Anterior cingulate cortex (tissue), 58 donors: ENCODE measurements at regions not wholly inside any gene's neighbourhood (a gene's known extent, or its start where the extent isn't known, plus 50 kb on each side); places are given as distances from the start of the nearest gene placed in this dataset.
"Not testable (repeated sequence)": the region's sequence is repeated elsewhere in the genome, so short reads cannot be mapped to it uniquely, and the experiment has no call there.

ENCODE experiments used
- DNase-seq, 58 donors: peaks; one replicate each; lab custom pipeline; 2025; lab: John Stamatoyannopoulos, UW

DNA sequence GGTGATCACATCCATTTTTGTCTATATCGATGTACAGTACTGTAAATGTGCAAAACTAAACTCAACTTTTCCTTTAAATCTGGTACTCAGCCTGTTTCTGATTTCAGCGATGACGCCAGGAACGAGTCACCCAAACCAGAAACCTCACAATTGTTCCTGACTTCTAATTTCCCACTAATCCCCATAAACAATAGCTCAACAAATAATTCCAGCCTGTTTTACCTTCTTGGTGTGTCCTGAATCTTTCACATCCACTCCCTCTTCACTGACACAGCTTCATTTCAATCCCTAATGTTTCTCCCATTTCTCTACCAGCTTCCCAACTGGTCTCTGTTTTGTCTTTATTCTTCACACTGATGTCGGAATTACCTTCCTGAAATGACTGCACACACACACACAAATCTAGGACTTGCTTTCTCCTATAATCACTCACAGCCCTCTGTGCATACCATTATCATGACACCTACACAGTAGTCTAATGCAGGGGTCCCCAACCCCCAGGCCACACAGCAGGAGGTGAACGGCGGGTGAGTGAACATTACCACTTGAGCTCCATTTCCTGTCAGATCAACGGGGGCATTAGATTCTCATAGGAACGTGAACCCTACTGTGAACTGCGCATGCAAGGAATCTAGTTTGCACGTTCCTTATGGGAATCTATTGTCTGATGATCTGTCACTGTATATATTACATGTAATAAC is 97.8 kb upstream of the SLC30A5 start:
- no peak for DNase-seq

DNA sequence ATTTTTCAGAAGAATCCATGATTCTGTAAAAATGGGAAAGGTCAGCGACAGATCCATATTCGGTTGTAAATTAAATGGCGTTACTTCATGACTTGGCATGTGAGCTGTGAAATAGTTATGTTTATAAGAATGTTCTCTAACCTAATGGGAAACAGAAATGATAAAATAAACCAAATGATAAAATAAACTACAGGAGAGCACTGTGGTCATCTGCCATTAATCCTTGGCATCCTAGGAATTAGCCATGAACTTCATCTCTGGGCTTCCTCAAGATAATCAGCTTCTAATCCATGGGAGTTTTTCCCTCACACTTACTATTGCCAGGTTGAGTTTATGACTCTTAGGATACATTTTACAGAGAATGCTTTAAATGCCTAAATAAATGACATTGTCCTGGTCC is 94.6 kb upstream of the SLC30A5 start:
- no peak for DNase-seq

DNA sequence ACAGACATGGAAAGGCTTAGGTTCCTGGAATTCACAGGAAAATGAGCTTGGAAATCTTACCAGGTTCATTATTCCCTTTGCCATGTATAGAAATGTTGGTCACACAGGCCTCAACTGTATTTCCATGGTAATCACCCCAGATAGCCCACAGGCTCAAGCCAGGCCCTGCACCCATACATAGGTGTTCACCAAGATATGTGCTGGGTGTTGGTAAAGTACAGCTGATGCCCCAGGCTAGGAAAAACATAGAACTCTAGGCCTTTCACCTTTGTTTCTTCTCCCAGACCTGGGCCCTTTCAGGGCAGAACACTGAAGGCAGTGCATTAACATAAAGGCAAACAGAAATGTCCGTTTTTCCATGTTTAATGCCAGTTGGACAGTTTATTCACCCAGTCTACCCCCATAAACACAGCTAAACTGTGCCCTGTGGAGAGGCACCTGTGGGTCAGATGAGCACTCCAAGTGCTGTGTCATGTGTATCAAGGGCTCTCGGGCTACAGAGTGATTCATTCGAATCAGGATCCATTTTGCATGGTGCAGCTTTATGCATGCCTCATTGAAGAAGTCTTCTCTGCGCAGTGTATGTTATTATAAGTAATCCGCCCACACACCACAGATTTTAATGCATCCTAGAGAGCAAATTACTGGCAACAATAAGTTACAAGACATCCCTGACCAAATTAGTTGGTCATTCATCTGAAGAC is 93.4 kb upstream of the SLC30A5 start:
- DNase-seq = no peak

DNA sequence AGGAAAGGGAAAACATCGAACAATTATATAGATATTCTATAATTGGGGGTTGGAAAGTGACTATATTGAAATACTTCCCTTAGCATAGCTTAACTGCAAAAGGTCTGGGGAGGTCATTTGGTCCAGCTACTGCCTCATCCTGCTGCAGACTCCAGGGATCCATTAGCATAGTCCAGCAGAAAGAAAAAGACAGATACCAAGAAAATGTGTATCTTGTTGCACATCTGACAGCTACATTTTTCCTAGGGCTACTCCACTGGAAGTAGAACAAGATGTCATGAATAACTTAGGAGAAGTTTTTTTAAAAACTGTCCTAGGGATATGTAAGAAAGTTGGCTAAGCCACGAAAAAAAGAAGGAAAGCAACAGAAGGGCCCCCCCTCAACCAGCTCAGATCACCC is 92.9 kb upstream of the SLC30A5 start:
- no peak for DNase-seq

DNA sequence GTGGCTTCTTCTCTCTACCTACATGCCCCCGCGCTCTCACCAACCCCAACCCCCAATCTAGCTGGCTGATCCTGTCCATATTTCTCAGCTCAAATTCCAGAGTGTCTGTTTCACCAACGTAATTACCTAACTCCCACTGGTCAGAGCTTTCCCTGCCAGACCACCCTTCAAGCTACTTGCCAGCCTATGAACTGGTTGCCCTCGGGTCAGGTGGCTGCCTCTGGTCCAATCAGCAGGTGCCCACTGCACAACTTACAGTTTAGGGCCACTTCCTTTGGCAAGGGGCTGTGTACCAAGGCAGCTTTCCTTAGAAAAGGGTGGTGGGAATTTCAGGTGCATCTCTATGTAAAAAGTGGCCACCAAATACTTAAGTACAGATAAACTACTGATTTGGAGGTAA is 92.2 kb upstream of the SLC30A5 start:
- no peak for DNase-seq

DNA sequence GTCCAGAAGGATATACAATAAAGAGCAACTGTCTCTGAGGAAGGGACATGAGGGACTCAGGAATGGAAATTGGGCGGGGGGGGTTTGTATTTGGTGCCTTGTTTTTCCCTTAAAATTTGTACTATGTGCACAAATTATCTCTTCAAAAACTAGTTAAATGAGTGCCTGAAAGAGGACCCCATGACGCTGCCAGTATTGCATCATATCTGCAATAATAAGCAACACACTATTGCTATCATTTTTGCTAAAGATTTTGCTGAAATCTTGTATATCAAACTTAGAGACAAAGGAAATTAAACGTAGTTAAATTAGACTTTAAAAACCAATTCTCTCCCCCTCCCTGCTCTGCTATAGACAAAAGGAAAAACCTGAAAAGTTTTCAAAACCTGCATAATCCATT is 89.7 kb upstream of the SLC30A5 start:
- DNase-seq = no peak

DNA sequence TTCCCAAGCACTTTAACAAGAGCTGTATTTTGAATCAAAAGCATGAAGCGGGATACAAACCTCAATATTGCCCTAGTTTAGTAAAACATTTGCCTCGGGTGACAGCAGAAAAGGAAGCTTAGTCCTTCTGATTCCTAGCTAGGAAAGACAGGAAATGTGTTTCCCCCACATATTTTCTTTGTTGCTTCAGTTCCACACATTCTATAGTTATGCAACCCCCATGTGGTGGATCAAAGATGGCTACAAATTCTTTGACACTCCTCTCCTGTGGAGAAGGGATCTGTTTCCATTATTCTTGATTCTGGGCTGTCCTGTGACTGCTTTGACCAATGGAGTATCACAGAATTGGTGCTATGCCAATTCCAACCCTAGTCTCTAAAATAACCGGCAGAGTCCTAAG is 89.1 kb upstream of the SLC30A5 start:
- no peak for DNase-seq

DNA sequence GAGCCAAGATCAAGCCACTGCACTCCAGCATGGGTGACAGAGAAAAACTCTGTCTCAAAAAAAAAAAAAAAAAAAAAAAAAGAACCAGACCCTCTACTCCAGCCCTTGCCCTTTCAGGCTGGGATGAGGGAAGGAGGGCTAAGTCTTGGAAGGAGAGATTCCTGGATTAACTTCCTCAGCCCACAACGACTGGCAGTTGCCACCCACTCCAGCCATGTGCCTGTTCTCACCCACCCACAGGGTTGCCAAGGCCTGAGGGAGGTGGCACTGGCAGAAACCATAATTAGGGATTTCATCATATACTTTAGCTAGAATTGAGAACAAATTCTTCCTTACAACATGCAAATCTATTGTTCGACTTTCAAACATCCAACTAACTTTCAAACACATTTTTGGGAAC is 87.8 kb upstream of the SLC30A5 start:
- peak in 35 of 58 donors; percentile 3 to 85 (median 27) for DNase-seq

DNA sequence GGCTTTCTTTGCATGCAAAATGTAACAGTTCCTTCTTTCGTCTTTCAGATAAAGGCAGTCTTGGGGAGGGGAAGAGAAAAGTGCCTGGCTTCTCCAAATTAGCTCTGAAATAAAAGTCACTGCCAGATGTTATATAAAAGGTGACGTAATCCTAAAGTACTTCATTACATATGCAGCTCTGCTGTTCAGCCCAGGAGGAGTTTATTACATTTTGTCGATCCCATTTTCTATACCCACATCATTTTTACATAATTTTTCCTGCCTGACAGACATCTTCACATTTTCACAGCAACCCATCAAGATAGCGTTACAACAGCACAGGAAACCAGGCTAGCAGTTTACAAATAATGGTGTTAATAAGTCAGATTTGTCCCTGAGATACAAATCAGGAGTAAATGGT is 86.7 kb upstream of the SLC30A5 start:
- DNase-seq = peak in 3 of 58 donors; percentile 31 to 53 (median 34)

DNA sequence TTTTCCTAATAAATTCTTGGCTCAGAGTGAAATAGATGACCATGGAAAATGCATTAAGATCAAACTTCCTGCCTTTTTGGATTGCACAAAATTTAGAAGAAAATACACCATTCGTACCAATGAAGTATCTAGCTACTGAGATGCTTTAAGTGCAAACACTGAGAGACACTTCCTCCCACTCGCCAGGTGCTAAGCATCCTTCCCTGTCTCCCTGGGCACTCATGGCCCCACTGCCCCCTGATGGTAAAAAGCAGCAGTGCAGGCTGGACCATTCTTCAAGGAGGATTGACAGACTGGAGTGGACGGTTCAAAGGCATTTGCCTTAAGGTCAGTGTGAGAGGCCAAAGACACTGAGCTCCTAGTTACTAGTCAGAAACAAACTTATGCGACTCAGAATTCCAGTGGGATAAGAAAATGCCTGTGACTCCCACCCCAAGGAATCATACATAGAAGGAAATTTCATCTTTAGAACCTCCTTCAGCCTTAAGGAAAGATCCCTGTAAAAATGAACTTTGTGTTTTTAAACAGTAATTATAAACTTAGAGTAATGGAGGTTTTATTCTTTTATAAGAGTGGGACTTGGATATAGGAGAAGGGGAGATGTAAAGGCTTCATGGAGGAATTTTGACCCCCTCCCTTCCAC is 86.0 kb upstream of the SLC30A5 start:
- peak in 54 of 58 donors; percentile 4 to 85 (median 44) for DNase-seq

DNA sequence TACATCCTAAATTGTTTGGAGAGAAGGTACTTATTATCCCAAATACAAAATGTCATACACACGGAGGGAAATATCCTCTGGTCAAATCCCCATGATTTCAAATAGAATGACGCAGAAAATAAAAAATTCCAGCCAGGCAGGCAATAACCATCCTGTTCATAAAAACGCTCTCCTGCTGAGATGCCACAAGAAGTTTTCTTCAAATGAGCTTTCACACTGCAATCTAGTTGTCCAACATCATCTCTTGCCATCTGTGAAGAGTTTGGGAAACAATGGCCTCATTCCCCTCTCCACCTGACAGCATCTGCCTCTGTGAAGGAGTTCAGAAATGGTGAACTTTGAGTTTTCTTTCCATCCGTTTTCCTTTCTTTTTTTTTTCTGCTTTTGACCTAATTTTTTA is 83.3 kb upstream of the SLC30A5 start:
- no peak for DNase-seq

DNA sequence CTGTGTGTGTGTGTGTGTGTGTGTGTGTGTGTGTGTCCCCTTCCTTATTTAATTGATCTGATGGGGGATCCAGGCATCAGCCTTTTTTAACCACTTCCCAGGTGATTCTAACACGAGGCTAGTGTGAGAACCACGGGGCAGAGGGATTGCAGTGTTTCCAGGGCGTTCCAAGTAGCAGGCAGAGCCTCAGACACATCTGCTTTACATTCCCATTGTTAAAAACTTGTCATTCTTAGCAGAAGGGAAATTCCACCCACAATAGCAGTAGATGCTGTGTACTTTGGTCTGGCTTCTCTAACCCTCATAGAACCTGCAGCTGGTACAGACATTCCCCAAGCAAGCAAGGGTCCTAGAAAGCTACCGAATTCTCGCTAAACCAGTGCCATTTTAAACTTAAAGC is 81.9 kb upstream of the SLC30A5 start:
- DNase-seq = no peak

DNA sequence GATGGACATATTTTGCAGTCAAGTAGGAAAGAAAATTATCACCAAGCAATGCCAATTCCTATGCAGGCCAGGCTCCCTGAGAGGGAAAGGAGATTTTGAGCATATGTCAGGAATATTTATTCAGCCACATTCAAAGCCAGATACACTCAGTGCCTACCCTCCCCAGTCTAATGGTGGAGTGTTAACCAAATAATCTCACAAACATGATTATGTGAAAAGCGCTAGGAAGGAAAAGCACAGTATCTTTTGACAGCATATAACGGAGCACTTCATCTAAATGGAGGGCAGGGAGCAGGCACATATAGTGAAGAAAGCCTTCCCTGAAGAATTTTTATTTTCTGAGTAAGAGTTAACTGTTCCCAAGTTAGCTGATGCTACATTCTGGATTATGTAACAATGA is 80.3 kb upstream of the SLC30A5 start:
- no peak for DNase-seq

DNA sequence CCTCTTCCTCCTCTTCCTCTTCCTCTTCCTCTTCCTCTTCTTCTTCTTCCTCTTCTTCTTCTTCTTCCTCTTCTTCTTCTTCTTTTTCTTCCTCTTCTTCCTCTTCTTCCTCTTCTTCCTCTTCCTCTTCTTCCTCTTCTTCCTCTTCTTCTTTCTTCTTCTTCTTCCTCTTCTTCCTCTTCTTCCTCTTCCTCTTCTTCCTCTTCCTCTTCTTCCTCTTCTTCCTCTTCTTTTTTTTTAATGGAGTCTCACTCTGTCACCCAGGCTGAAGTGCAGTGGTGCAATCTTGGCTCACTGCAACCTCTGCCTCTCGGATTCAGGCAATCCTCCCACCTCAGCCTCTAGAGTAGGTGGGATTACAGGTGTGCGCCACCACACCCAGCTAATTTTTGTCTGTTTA is 79.8 kb upstream of the SLC30A5 start:
- not testable (repeated sequence) for DNase-seq

DNA sequence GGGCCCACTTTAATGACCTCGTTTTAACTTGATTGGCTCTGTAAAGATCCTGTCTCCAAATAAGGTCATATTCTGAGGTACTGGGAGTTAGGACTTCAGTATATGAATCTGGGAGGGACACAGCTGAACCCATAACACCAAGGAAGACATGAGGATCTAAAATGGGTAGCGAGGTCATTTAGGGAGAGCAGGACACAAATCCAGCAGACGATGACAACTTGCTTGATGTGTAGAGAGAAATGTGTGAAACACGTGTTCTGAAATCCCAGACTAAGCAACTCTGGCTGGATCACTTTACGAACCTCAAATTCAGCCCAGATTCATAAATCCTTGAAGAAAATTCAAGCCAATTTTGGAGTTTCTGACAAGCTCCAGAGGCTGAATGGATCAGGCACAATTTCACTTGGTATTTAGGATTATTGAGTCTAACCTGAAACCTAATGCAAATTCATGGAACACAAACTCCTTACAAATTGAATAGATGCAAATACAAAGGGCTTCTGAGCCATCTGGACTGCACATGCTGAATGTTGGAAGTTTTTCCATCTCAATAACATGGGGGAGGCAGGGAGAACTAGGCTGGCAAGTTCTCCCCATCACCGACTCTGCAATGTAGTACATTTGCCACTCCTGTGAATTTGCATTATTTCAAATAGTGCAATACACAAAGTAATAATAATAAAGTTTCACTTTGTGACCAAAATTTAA is 74.0 kb upstream of the SLC30A5 start:
- DNase-seq = no peak

DNA sequence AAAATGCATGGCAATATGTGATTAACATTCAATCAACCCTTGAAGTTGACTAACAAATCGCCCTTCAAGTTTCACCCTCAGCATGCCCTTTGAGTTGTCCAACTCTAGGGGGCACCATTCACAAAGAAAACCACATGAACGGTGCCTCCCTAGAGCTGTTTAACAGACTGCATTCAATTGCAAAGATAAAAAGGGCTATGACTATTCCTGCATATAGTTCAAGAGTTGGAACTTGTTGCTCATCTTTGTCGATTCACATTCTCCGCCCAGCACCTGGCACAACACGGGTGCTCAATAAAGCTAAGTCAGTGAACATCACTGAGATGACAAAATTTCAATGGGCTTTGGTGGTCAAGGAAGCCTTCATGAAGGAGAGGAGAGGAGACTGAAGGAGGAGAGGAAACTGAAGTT is 69.6 kb upstream of the SLC30A5 start:
- DNase-seq = peak in 9 of 58 donors; percentile 3 to 43 (median 9)

DNA sequence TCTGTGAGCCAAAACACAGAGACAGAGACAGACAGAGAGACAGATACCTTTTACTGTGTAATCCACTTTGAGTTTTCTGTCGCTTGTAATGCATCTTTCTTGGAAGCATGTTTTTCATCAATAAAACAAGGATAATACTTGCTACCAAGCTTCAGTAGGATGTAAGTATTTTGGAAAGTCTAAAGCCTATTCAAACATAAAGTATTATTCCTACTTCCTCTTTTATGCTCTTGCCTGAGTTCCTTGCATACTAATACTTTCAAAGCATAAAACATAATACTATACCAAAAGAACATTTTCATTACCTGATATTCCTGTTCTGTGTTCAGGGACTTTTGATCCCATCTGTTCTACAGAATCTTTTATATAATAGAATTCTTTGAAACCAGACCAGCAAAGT is 64.5 kb upstream of the SLC30A5 start:
- DNase-seq = no peak

DNA sequence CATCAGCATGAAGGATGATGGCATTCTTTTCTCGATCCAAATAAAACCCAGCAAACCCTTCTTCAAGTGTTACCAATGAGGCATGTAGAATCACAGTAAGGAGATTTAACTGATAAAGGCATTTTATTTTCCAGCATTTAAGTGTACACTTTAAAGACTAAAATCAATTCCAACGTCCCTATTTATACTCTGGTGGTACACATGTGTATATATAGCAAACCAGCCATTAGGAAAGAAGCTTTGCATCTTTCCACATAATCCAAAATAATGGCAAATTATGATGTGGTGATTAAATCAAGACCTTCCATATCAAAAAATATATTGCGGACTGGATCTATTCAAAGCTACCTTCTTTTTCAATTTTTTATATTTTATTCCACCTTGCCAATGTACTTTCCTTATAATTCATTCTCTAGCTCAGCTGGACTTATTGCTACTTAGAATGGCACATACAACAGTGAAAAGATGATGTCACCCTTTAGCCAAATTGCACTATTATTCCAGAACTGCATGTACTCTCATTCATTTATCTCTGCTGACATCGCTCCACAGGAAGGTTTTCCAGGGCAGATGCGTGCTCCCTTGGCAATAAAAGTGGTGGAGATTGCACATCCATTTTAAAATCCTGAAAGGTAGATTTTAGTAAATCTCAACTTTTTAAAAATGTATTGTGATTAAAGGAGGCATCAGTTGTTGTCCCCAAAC is 63.3 kb upstream of the SLC30A5 start:
- peak in 2 of 58 donors; percentile 5 to 18 for DNase-seq

DNA sequence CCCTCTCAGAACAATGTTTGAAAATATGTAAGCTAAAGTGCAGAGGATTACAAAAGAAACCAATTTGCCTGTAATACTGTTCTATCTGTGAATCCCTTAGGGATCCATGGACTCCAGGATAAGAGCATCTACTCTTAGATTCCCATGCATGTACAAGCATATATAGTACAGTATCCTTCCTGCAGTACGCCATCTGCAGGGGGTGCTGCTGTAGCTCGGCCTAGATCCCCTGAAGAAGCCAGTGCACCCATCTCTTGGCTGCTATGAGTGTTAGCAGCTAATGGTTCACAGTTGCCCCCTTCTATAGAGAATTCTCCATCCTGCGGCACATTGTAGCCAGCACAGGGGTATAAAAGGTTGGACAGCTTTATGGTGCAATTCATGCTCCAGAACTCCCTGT is 61.8 kb upstream of the SLC30A5 start:
- DNase-seq = no peak

DNA sequence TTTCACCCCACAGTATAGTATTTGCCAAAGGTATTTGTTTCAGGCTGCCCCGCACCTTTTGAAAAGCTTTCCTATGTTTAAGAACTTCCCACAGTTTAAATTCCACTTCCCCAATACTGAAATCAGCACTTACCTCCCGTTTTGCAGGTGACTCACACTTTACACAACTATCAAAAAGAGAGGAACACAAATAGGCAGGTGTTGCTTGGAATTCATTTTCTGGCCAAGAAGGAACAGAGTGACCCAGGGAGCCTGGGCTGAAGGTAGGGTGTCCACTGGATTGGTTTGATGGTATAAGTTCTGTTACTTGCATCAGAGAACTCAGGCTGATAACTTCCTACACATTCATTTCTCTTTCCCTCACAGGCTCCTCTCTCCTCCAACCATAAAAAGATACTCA is 60.1 kb upstream of the SLC30A5 start:
- no peak for DNase-seq

DNA sequence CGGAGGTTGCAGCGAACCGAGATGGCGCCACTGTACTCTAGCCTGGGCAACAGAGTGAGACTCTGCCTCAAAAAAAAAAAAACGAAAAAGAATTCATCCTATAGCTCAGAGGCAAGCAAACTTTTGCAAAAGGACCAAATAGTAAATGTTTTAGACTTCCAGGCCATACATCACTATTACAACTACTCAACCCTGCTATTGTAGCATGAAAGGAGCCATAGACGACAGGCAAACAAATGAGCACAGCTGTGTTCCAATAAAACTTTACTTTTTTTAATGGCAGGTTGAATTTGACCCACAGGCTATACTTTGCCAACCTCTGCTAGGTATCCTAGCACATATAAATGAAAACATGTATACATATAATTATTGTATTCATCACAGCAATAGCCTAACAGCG is 58.9 kb upstream of the SLC30A5 start:
- no peak for DNase-seq
